SK-N-SH (cell line): ENCODE measurements at regions not wholly inside any gene's neighbourhood (a gene's known extent, or its start where the extent isn't known, plus 50 kb on each side); places are given as distances from the start of the nearest gene placed in this dataset.

ENCODE experiments used
- CTCF ChIA-PET: fragments of 300-600, 350-600 bp; formaldehyde crosslinking; extraction: SDS; loops from one replicate; lab custom pipeline; 2021; lab: Yijun Ruan, JAX
- POLR2A ChIA-PET: fragments of 350-600 bp; sonication (Branson Sonifier 250); formaldehyde crosslinking; extraction: SDS; loops from one replicate; lab custom pipeline; 2020; ENCODE audit warnings: antibody characterized with exemption, inconsistent platforms; lab: Yijun Ruan, JAX
- DNase-seq: peaks from one replicate; pipeline ENCODE4 v3.0.0; 2012
- H2AFZ ChIP-seq: fragments of 200-600 bp; sonication (generic); 2 replicates; pipeline ENCODE4 v1.8.1; 2016; ENCODE audit warnings: antibody characterized with exemption, mild to moderate bottlenecking, low read depth
- H3F3A ChIP-seq: fragments of 200-600 bp; sonication (generic); replicated peaks from 2 replicates; pipeline ENCODE3; 2016; ENCODE audit warnings: antibody characterized with exemption, mild to moderate bottlenecking; ENCODE audit not compliant: insufficient read depth
- H3K27ac ChIP-seq, 2 experiments: fragments of 200-500 bp in 1 of 2; fragments of 200-600 bp in 1 of 2; sonication (Bioruptor generic) in 1 of 2; sonication (generic), shearing (Covaris generic) in 1 of 2; 2 replicates each; pipeline versions ENCODE4 v1.5.1 to v1.6.1; 2014 to 2016; ENCODE audit warnings: low read depth in 2 of 2, inconsistent platforms in 1 of 2, low read length in 1 of 2, mild to moderate bottlenecking in 1 of 2, mixed read lengths in 1 of 2
- H3K27me3 ChIP-seq: fragments of 200-600 bp; sonication (generic), shearing (Covaris generic); 2 replicates; pipeline ENCODE4 v1.6.1; 2016; ENCODE audit warnings: mixed run types; ENCODE audit not compliant: insufficient read depth
- H3K36me3 ChIP-seq, 2 experiments: fragments of 200-500 bp in 1 of 2; fragments of 200-600 bp in 1 of 2; sonication (Bioruptor generic) in 1 of 2; sonication (generic) in 1 of 2; replicated peaks in 1 of 2; 2 replicates each; pipeline versions ENCODE3 to v1.5.1; 2014 to 2016; ENCODE audit warnings: low read length in 1 of 2, mild to moderate bottlenecking in 1 of 2; ENCODE audit not compliant: insufficient read depth in 2 of 2, control insufficient read depth in 1 of 2
- H3K4me1 ChIP-seq, 2 experiments: fragments of 200-500 bp in 1 of 2; fragments of 200-600 bp in 1 of 2; sonication (Bioruptor generic) in 1 of 2; sonication (generic), shearing (Covaris generic) in 1 of 2; 2 replicates each; pipeline versions ENCODE4 v1.5.1 to v1.6.1; 2014 to 2016; ENCODE audit warnings: low read depth in 1 of 2, low read length in 1 of 2, mixed run types in 1 of 2; ENCODE audit not compliant: insufficient read depth in 2 of 2, control insufficient read depth in 1 of 2
- H3K4me2 ChIP-seq: fragments of 200-600 bp; sonication (generic), shearing (Covaris generic); 2 replicates; pipeline ENCODE4 v1.6.1; 2017; ENCODE audit warnings: mixed run types
- H3K4me3 ChIP-seq, 2 experiments: fragments of 200-500 bp in 1 of 2; fragments of 200-600 bp in 1 of 2; sonication (Bioruptor generic) in 1 of 2; sonication (generic), shearing (Covaris generic) in 1 of 2; 2 replicates each; pipeline versions ENCODE4 v1.5.1 to v1.8.1; 2014 to 2016; ENCODE audit warnings: low read depth in 2 of 2, inconsistent platforms in 1 of 2, low read length in 1 of 2, mild to moderate bottlenecking in 1 of 2, mixed read lengths in 1 of 2, moderate library complexity in 1 of 2
- H3K79me2 ChIP-seq: fragments of 200-600 bp; sonication (generic); 2 replicates; pipeline ENCODE4 v1.8.1; 2017; ENCODE audit warnings: mild to moderate bottlenecking; ENCODE audit not compliant: insufficient read depth
- H3K9ac ChIP-seq: fragments of 200-600 bp; sonication (generic); 2 replicates; pipeline ENCODE4 v1.6.1; 2017; ENCODE audit warnings: mixed run types
- H3K9me2 ChIP-seq: fragments of 200-600 bp; sonication (generic); 2 replicates; pipeline ENCODE4 v1.6.1; 2017; ENCODE audit warnings: mixed run types
- H3K9me3 ChIP-seq: fragments of 200-600 bp; sonication (generic); 2 replicates; pipeline ENCODE4 v1.6.1; 2017; ENCODE audit warnings: mixed run types, mild to moderate bottlenecking, moderate library complexity
- H4K20me1 ChIP-seq: fragments of 200-600 bp; sonication (generic); 2 replicates; pipeline ENCODE4 v1.6.1; 2017; ENCODE audit warnings: mild to moderate bottlenecking, mixed run types; ENCODE audit not compliant: insufficient read depth
- CHD2 ChIP-seq: fragments of 150-350 bp; IDR thresholded peaks from 2 replicates; pipeline ENCODE4 v1.6.1; 2018; ENCODE audit warnings: low read length; ENCODE audit not compliant: partially characterized antibody
- ELF1 ChIP-seq: IDR thresholded peaks from 2 replicates; pipeline ENCODE4 v1.4.0; 2012
- FOXJ3 ChIP-seq: sonication (generic); formaldehyde crosslinking; IDR thresholded peaks from 2 replicates; pipeline ENCODE4 v1.5.1; 2020; ENCODE audit warnings: mild to moderate bottlenecking, missing genetic modification reagents
- GABPA ChIP-seq: IDR thresholded peaks from 2 replicates; pipeline ENCODE4 v1.4.0; 2012; ENCODE audit warnings: low read depth, mild to moderate bottlenecking
- IRF3 ChIP-seq: fragments of 150-350 bp; IDR thresholded peaks from 2 replicates; pipeline ENCODE4 v1.6.1; 2016; ENCODE audit warnings: mild to moderate bottlenecking, low read depth, low read length
- MXI1 ChIP-seq: IDR thresholded peaks from 2 replicates; pipeline ENCODE4 v1.6.1; 2012; ENCODE audit warnings: mild to moderate bottlenecking, low read depth, low read length, improper control_type of control experiment
- NFIC ChIP-seq: IDR thresholded peaks from 2 replicates; pipeline ENCODE4 v1.4.0; 2012; ENCODE audit warnings: borderline replicate concordance
- NRF1 ChIP-seq: IDR thresholded peaks from 2 replicates; pipeline ENCODE4 v1.6.1; 2012; ENCODE audit warnings: low read depth, mild to moderate bottlenecking, low read length
- TEAD4 ChIP-seq: IDR thresholded peaks from 2 replicates; pipeline ENCODE4 v1.4.0; 2012; ENCODE audit warnings: mild to moderate bottlenecking, borderline replicate concordance; ENCODE audit not compliant: insufficient read depth
- USF1 ChIP-seq: IDR thresholded peaks from 2 replicates; pipeline ENCODE4 v1.4.0; 2012; ENCODE audit warnings: low read depth, borderline replicate concordance
- YY1 ChIP-seq: IDR thresholded peaks from 2 replicates; pipeline ENCODE4 v1.4.0; 2012; ENCODE audit warnings: low read depth, mild to moderate bottlenecking
- WGBS: methylation state at CpG from one replicate; pipeline ENCODE4 v1.1.6; 2017; ENCODE audit warnings: low lambda C conversion rate; 5-methylcytosine and 5-hydroxymethylcytosine counted together
- TF ChIP-seq, protein P1 (sequence below): IDR thresholded peaks from 2 replicates; pipeline ENCODE4; 2012
- TF ChIP-seq, protein P2 (sequence below): IDR thresholded peaks from 2 replicates; pipeline ENCODE4 v1.6.1; 2012; ENCODE audit warnings: mild to moderate bottlenecking, low read depth, low read length, moderate library complexity

- H3K4me1 ChIP-seq, result no peaks in the 10 kb centered on the region
- no peak for TF ChIP-seq NFIC
- no peak for TF ChIP-seq FOXJ3 (CRISPR knock-in tag)
- no peak for TF ChIP-seq GABPA
- TF ChIP-seq NRF1, result no peak
- no peak for TF ChIP-seq ELF1
- TF ChIP-seq TEAD4, result no peak
- no peak for TF ChIP-seq MXI1
- no peak for TF ChIP-seq YY1
- TF ChIP-seq, protein P1, sequence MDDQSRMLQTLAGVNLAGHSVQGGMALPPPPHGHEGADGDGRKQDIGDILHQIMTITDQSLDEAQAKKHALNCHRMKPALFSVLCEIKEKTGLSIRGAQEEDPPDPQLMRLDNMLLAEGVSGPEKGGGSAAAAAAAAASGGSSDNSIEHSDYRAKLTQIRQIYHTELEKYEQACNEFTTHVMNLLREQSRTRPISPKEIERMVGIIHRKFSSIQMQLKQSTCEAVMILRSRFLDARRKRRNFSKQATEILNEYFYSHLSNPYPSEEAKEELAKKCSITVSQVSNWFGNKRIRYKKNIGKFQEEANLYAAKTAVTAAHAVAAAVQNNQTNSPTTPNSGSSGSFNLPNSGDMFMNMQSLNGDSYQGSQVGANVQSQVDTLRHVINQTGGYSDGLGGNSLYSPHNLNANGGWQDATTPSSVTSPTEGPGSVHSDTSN, result no peak
- TF ChIP-seq, protein P2, sequence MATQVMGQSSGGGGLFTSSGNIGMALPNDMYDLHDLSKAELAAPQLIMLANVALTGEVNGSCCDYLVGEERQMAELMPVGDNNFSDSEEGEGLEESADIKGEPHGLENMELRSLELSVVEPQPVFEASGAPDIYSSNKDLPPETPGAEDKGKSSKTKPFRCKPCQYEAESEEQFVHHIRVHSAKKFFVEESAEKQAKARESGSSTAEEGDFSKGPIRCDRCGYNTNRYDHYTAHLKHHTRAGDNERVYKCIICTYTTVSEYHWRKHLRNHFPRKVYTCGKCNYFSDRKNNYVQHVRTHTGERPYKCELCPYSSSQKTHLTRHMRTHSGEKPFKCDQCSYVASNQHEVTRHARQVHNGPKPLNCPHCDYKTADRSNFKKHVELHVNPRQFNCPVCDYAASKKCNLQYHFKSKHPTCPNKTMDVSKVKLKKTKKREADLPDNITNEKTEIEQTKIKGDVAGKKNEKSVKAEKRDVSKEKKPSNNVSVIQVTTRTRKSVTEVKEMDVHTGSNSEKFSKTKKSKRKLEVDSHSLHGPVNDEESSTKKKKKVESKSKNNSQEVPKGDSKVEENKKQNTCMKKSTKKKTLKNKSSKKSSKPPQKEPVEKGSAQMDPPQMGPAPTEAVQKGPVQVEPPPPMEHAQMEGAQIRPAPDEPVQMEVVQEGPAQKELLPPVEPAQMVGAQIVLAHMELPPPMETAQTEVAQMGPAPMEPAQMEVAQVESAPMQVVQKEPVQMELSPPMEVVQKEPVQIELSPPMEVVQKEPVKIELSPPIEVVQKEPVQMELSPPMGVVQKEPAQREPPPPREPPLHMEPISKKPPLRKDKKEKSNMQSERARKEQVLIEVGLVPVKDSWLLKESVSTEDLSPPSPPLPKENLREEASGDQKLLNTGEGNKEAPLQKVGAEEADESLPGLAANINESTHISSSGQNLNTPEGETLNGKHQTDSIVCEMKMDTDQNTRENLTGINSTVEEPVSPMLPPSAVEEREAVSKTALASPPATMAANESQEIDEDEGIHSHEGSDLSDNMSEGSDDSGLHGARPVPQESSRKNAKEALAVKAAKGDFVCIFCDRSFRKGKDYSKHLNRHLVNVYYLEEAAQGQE, result no peak
- no peak for TF ChIP-seq USF1
- no peak for TF ChIP-seq CHD2
- no peak for TF ChIP-seq IRF3
- no peaks in the 10 kb centered on the region for H4K20me1 ChIP-seq
- H3K9ac ChIP-seq, result no peak overlapping the region
- H3K9me2 ChIP-seq, result no peaks in the 10 kb centered on the region
- H3K27ac ChIP-seq, result no peak overlapping the region
- no peak overlapping the region for H3K4me2 ChIP-seq
- no peak for DNase-seq
- no peak overlapping the region for H3K4me3 ChIP-seq
- H3K36me3 ChIP-seq, result no peaks in the 10 kb centered on the region
- POLR2A ChIA-PET, result no interaction called here
- H3K9me3 ChIP-seq, result no peaks in the 10 kb centered on the region
- 31% methylated on average over 4 of the region's 4 CpGs for WGBS
- H3F3A ChIP-seq, result no peaks in the 10 kb centered on the region
- CTCF ChIA-PET, result no interaction called here
- H2AFZ ChIP-seq, result no peak overlapping the region
- no peaks in the 10 kb centered on the region for H3K27me3 ChIP-seq
- no peaks in the 10 kb centered on the region for H3K79me2 ChIP-seq
Observed at GRCh38 chr7:109579901-109580300, 1010.2 kb downstream of the DNAJB9 start.
